ENCODE measurements at regions not wholly inside any gene's neighbourhood (a gene's known extent, or its start where the extent isn't known, plus 50 kb on each side); places are given as distances from the start of the nearest gene placed in this dataset.

- Histone ChIP-seq H3K27ac (ENCODE audit: low read depth in 1 of 2, low read length in 1 of 2) (no peak overlapping the region), H3K36me3 (ENCODE audit: control insufficient read depth in 4 of 4, insufficient read depth in 4 of 4, low read length in 4 of 4) (no peaks in the 10 kb centered on the region), H3K4me3 (no peak overlapping the region), H3K4me1 (ENCODE audit: control insufficient read depth in 5 of 5, insufficient read depth in 5 of 5, low read length in 5 of 5) (no peaks in the 10 kb centered on the region), H3K9ac (ENCODE audit: insufficient read depth in 1 of 2, low read length in 2 of 2) (no peak overlapping the region), H3K9me3 (ENCODE audit: control insufficient read depth in 4 of 4, insufficient read depth in 3 of 4, low read length in 3 of 4) (no peaks in the 10 kb centered on the region), H3K27me3 (ENCODE audit: control insufficient read depth in 3 of 3, insufficient read depth in 3 of 3, low read length in 2 of 3) (no peaks in the 10 kb centered on the region)
- ATAC-seq (ENCODE audit: insufficient read depth, low FRiP score), result no peak
- no peak for DNase-seq
- no peak for TF ChIP-seq CTCF (IDR thresholded peaks at IDR 0.05; ENCODE audit: control extremely low read depth, extremely low read depth)
Measured at GRCh38 chr2:150946831-150947230, 314.8 kb downstream of the RBM43 start.

- no peaks in the 10 kb centered on the region for H3K9me3 ChIP-seq (ENCODE audit: control insufficient read depth in 4 of 4, insufficient read depth in 3 of 4, low read length in 3 of 4)
- WGBS, 2 donors, result 90 to 94% methylated on average over 1 of the region's 1 CpG
- H3K36me3 ChIP-seq (ENCODE audit: control insufficient read depth in 4 of 4, insufficient read depth in 4 of 4, low read length in 4 of 4), result no peaks in the 10 kb centered on the region
- H3K9ac ChIP-seq (ENCODE audit: insufficient read depth in 1 of 2, low read length in 2 of 2), result no peak overlapping the region
- no peaks in the 10 kb centered on the region for H3K4me1 ChIP-seq (ENCODE audit: control insufficient read depth in 5 of 5, insufficient read depth in 5 of 5, low read length in 5 of 5)
- ATAC-seq (ENCODE audit: insufficient read depth, low FRiP score), result no peak
- H3K27me3 ChIP-seq (ENCODE audit: control insufficient read depth in 3 of 3, insufficient read depth in 3 of 3, low read length in 2 of 3), result no peaks in the 10 kb centered on the region
- no peak overlapping the region for H3K27ac ChIP-seq (ENCODE audit: low read depth in 1 of 2, low read length in 1 of 2)
- H3K4me3 ChIP-seq, result no peak overlapping the region
- DNase-seq, result no peak
- TF ChIP-seq CTCF (IDR thresholded peaks at IDR 0.05; ENCODE audit: control extremely low read depth, extremely low read depth), result no peak
Measured at GRCh38 chr2:150944315-150944714, 317.3 kb downstream of the RBM43 start.

DNA sequence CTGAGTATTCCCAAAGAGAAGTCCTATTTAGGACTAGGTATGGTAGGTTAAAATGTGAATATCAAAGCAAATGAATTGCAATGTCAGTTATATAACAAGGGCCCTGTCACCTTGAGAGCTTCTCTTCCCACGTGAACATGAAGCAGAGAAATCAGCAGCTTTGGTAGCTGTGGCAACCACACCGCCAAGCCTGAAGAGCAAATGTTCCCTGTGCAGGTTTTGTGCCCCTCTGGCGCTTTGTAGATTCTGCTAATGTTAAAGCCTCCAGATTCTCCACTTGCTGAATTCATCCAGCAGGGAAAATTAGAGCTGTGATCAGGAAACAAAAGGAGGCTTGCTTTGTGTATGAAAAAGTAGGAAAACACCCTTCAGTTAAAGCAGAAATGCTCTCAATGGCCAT is 322.6 kb downstream of the RBM43 start:
- H3K9me3 ChIP-seq (ENCODE audit: control insufficient read depth in 4 of 4, insufficient read depth in 3 of 4, low read length in 3 of 4), result no peaks in the 10 kb centered on the region
- H3K27ac ChIP-seq (ENCODE audit: low read depth in 1 of 2, low read length in 1 of 2), result no peak overlapping the region
- WGBS, 2 donors, result 78 to 88% methylated on average over 3 of the region's 3 CpGs
- TF ChIP-seq CTCF (IDR thresholded peaks at IDR 0.05; ENCODE audit: control extremely low read depth, extremely low read depth), result no peak
- ATAC-seq (ENCODE audit: insufficient read depth, low FRiP score), result no peak
- no peaks in the 10 kb centered on the region for H3K36me3 ChIP-seq (ENCODE audit: control insufficient read depth in 4 of 4, insufficient read depth in 4 of 4, low read length in 4 of 4)
- no peak overlapping the region for H3K9ac ChIP-seq (ENCODE audit: insufficient read depth in 1 of 2, low read length in 2 of 2)
- no peaks in the 10 kb centered on the region for H3K27me3 ChIP-seq (ENCODE audit: control insufficient read depth in 3 of 3, insufficient read depth in 3 of 3, low read length in 2 of 3)
- no peak overlapping the region for H3K4me3 ChIP-seq
- peak in 1 of 3 donors; percentile 9 for DNase-seq
- H3K4me1 ChIP-seq (ENCODE audit: control insufficient read depth in 5 of 5, insufficient read depth in 5 of 5, low read length in 5 of 5), result no peaks in the 10 kb centered on the region

- 80 to 87% methylated on average over 4 of the region's 4 CpGs for WGBS, 2 donors
- no peaks in the 10 kb centered on the region for H3K36me3 ChIP-seq (ENCODE audit: control insufficient read depth in 4 of 4, insufficient read depth in 4 of 4, low read length in 4 of 4)
- H3K27ac ChIP-seq (ENCODE audit: low read depth in 1 of 2, low read length in 1 of 2), result no peak overlapping the region
- H3K9ac ChIP-seq (ENCODE audit: insufficient read depth in 1 of 2, low read length in 2 of 2), result no peak overlapping the region
- no peaks in the 10 kb centered on the region for H3K9me3 ChIP-seq (ENCODE audit: control insufficient read depth in 4 of 4, insufficient read depth in 3 of 4, low read length in 3 of 4)
- no peaks in the 10 kb centered on the region for H3K4me1 ChIP-seq (ENCODE audit: control insufficient read depth in 5 of 5, insufficient read depth in 5 of 5, low read length in 5 of 5)
- no peak for TF ChIP-seq CTCF (IDR thresholded peaks at IDR 0.05; ENCODE audit: control extremely low read depth, extremely low read depth)
- no peaks in the 10 kb centered on the region for H3K27me3 ChIP-seq (ENCODE audit: control insufficient read depth in 3 of 3, insufficient read depth in 3 of 3, low read length in 2 of 3)
- ATAC-seq (ENCODE audit: insufficient read depth, low FRiP score) (no peak), DNase-seq (no peak)
- no peak overlapping the region for H3K4me3 ChIP-seq
Measured at GRCh38 chr2:150938527-150938926, 323.1 kb downstream of the RBM43 start.

Data from lung (tissue), 11 donors.